Stomach (tissue), 8 donors: ENCODE measurements at regions not wholly inside any gene's neighbourhood (a gene's known extent, or its start where the extent isn't known, plus 50 kb on each side); places are given as distances from the start of the nearest gene placed in this dataset.

Experiments
- DNase-seq, 2 donors: peaks; one replicate each; pipeline versions ENCODE4 v3.0.0 to v3.0.0-alpha.2; 2013 to 2019
- H3K27ac ChIP-seq, 5 donors: fragments of 200-600 bp in 4 of 5; sonication (generic) in 4 of 5; one replicate each; pipeline ENCODE4 v1.5.1; 2013 to 2019; ENCODE audit warnings: mild to moderate bottlenecking in 1 of 5, moderate library complexity in 1 of 5
- H3K27me3 ChIP-seq, 3 donors: fragments of 200-600 bp; sonication (generic); one replicate each; pipeline ENCODE4 v1.5.1; 2017 to 2019; ENCODE audit warnings: mixed run types in 1 of 3
- H3K36me3 ChIP-seq, 4 donors: fragments of 200-600 bp; sonication (generic); 1 replicate in 3 of 4; 2 replicates in 1 of 4; pipeline ENCODE4 v1.5.1; 2016 to 2019
- H3K4me1 ChIP-seq, 4 donors: fragments of 200-600 bp; sonication (generic); one replicate each; pipeline ENCODE4 v1.5.1; 2016 to 2019
- H3K4me3 ChIP-seq, 4 donors: fragments of 200-600 bp; sonication (generic) in 3 of 4; one replicate each; pipeline ENCODE4 v1.5.1; 2016 to 2019; ENCODE audit warnings: mild to moderate bottlenecking in 1 of 4
- H3K9me3 ChIP-seq, 4 donors: fragments of 200-600 bp; sonication (generic); one replicate each; pipeline ENCODE4 v1.5.1; 2016 to 2019
- EP300 ChIP-seq: sonication (generic); formaldehyde crosslinking; IDR thresholded peaks from one replicate; pipeline ENCODE4 v1.6.1; 2017; ENCODE audit warnings: antibody characterized with exemption
- POLR2A ChIP-seq, 4 donors: fragments of 450-650 bp; IDR thresholded peaks; one replicate each; pipeline ENCODE4 v1.6.1; 2016; ENCODE audit warnings: antibody characterized with exemption in 4 of 4, control low read depth in 2 of 4, mild to moderate bottlenecking in 1 of 4, moderate library complexity in 1 of 4
- POLR2AphosphoS5 ChIP-seq, 3 donors: sonication (generic); formaldehyde crosslinking; IDR thresholded peaks; one replicate each; pipeline ENCODE4 v1.6.1; 2016; ENCODE audit warnings: antibody characterized with exemption in 3 of 3
- WGBS, 5 donors: extraction: QIAGEN DNeasy Blood & Tissue Kit in 3 of 5; methylation state at CpG; one replicate each; pipeline versions ENCODE4 v1.1.5 to v1.1.7; 2013 to 2018; 5-methylcytosine and 5-hydroxymethylcytosine counted together
- intact Hi-C: fragments of 100-400 bp; cut with DNase I; formaldehyde crosslinking; loops from one replicate; pipeline ENCODE4 v1.15.1; 2023; ENCODE audit warnings: low total_unique reads
- TF ChIP-seq, protein P1 (sequence below), 7 experiments: fragments of 450-650 bp in 4 of 7; fragments of 200-600 bp in 3 of 7; sonication (generic) in 3 of 7; IDR thresholded peaks; one replicate each; pipeline ENCODE4 v1.5.1; 2016 to 2019; ENCODE audit warnings: antibody characterized with exemption in 7 of 7, control low read depth in 2 of 7, mild to moderate bottlenecking in 1 of 7
- donor health status: healthy with polysubstance abuse.
- donor health status: Bipolar disorder and iron deficiency.
- donor health status: healthy.

DNA sequence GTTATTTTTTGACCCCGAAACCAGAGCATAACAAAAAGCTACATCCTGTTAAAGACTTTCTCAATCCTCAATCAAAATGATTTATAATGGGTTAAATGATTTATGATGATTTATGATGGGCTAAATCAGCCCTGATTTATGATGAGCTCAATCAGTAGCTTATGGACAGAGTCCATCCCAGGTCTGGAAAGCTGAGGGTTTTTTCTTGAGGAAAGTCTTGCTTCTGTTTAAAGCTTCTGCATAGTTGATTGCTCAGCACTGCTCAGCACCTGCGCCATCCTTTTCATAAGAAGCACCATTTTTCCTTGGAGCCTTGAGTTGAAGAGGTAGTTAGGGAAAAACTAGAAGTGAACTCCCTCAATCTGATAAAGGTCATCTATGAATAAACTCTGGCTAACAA lies 356.8 kb downstream of the CYRIA start:
- Histone ChIP-seq H3K27me3 (no peaks in the 10 kb centered on the region), H3K9me3 (no peaks in the 10 kb centered on the region), H3K4me3 (no peak overlapping the region), H3K36me3 (no peaks in the 10 kb centered on the region), H3K27ac (no peak overlapping the region), H3K4me1 (no peaks in the 10 kb centered on the region)
- no peak for DNase-seq
- intact Hi-C loops = no loop called here
- TF ChIP-seq EP300 = no peak
- TF ChIP-seq, protein P1, sequence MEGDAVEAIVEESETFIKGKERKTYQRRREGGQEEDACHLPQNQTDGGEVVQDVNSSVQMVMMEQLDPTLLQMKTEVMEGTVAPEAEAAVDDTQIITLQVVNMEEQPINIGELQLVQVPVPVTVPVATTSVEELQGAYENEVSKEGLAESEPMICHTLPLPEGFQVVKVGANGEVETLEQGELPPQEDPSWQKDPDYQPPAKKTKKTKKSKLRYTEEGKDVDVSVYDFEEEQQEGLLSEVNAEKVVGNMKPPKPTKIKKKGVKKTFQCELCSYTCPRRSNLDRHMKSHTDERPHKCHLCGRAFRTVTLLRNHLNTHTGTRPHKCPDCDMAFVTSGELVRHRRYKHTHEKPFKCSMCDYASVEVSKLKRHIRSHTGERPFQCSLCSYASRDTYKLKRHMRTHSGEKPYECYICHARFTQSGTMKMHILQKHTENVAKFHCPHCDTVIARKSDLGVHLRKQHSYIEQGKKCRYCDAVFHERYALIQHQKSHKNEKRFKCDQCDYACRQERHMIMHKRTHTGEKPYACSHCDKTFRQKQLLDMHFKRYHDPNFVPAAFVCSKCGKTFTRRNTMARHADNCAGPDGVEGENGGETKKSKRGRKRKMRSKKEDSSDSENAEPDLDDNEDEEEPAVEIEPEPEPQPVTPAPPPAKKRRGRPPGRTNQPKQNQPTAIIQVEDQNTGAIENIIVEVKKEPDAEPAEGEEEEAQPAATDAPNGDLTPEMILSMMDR (IDR thresholded peaks at IDR 0.05) = no peak
- no peak for TF ChIP-seq POLR2AphosphoS5 (IDR thresholded peaks at IDR 0.05)
- 89 to 96% (median 94%) methylated on average over 2 of the region's 2 CpGs for WGBS, 5 donors

DNA sequence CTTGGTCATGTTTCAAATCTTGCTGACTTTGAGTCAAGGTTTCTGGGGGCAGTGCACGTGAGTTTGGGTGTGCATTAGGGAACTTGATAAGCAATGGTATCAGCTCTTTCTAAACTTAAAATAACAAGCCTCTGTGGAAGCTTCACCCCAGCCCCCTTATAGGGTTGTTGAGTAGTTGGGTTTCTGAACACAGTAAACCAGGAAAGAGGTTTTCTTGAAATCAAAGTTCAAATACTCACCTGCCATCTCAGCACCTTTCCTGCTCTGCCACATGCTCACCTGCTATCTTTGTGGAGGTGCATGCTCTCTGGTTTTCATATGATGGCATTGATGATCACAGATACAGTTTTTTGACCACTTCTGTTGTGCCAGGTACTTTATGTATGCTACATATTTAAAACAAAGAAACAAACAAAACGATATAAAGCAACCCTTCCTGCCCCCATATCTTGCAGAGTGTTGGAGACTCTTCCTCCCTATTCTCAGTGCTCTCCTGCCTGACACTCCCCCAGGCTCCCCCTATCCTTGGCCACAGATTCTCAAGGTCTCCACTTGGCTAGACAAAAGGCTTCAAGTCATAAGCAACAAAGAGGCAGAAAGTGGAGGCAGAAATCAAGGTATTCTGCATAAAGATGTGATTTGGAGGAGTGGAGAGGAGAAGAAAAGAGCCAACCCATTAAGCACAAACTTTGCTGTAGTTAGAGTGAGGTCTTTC lies 360.6 kb downstream of the CYRIA start:
- Histone ChIP-seq H3K4me3 (no peak overlapping the region), H3K36me3 (no peaks in the 10 kb centered on the region), H3K4me1 (no peaks in the 10 kb centered on the region), H3K27me3 (no peaks in the 10 kb centered on the region), H3K9me3 (peaks cover 0 to 7% (median 7%) of the 10 kb centered on the region in 4 donors), H3K27ac (no peak overlapping the region)
- 27 to 35% (median 33%) methylated on average over 2 of the region's 2 CpGs for WGBS, 5 donors
- intact Hi-C loops = no loop called here
- DNase-seq = peak in 1 of 2 donors; percentile 47
- TF ChIP-seq POLR2AphosphoS5 (IDR thresholded peaks at IDR 0.05) = no peak
- TF ChIP-seq, protein P1 (IDR thresholded peaks at IDR 0.05) = no peak
- no peak for TF ChIP-seq EP300
- TF ChIP-seq POLR2A (IDR thresholded peaks at IDR 0.05) = no peak

DNA sequence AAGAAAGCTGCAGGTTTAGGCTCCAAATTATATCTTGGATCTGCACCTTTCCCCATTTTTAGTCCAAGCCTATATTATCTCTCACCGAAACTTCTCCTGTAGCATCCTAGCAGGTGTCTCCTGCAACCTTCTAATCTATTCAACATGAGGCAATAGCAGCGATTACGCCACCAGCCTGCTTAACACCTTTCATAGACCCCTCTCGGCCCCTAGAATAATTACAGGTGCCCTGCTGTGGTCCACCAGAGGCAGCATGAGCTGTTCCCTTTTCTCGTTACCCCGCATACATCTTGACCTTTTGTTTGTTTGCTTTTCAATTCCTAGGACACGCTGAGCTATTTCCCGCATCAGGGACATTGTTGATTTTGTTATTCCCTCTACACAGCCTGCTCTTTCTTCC lies 361.9 kb downstream of the CYRIA start:
- 55 to 76% (median 63%) methylated on average over 8 of the region's 8 CpGs for WGBS, 5 donors
- intact Hi-C loops = no loop called here
- H3K4me1 ChIP-seq = no peaks in the 10 kb centered on the region

DNA sequence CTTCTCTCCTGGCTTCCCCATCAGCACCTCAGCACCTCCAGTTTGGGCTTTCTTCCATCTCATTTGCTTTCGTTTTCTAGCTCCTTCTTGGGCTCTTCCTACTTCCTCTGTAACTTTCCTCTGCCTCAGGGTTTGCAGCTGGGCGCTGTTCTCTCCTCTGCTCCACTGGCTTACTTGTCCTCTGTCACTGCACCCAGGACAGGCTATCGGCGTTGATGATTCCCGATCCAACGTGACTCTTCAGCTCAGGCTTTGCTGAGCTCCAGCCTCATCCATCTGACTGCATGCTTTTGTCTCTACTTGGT lies 362.4 kb downstream of the CYRIA start:
- H3K9me3 ChIP-seq = peaks cover 0 to 16% (median 7%) of the 10 kb centered on the region in 4 donors
- H3K27me3 ChIP-seq = no peaks in the 10 kb centered on the region
- H3K27ac ChIP-seq = no peak overlapping the region
- H3K36me3 ChIP-seq = no peaks in the 10 kb centered on the region
- intact Hi-C loops = no loop called here
- DNase-seq = no peak
- H3K4me1 ChIP-seq = no peaks in the 10 kb centered on the region
- H3K4me3 ChIP-seq = peak overlapping the region in 2 of 4 donors; percentile 5 to 24
- 55 to 70% (median 57%) methylated on average over 6 of the region's 6 CpGs for WGBS, 5 donors
- TF ChIP-seq EP300 (no peak), POLR2A (IDR thresholded peaks at IDR 0.05) (no peak), POLR2AphosphoS5 (IDR thresholded peaks at IDR 0.05) (no peak)
- TF ChIP-seq, protein P1 (IDR thresholded peaks at IDR 0.05) = no peak

More for the DNA sequence above, 361.9 kb downstream of the CYRIA start:
- H3K27me3 ChIP-seq = no peaks in the 10 kb centered on the region
- H3K27ac ChIP-seq = no peak overlapping the region
- H3K4me3 ChIP-seq = no peak overlapping the region
- no peaks in the 10 kb centered on the region for H3K36me3 ChIP-seq
- DNase-seq = no peak
- H3K9me3 ChIP-seq = peaks cover 0 to 16% (median 7%) of the 10 kb centered on the region in 4 donors
- TF ChIP-seq EP300 (no peak), POLR2AphosphoS5 (IDR thresholded peaks at IDR 0.05) (no peak), POLR2A (IDR thresholded peaks at IDR 0.05) (no peak)
- TF ChIP-seq, protein P1 (IDR thresholded peaks at IDR 0.05) = no peak
